HG03558 (cell line): ENCODE measurements at regions not wholly inside any gene's neighbourhood (a gene's known extent, or its start where the extent isn't known, plus 50 kb on each side); places are given as distances from the start of the nearest gene placed in this dataset.
"Not testable (repeated sequence)": the region's sequence is repeated elsewhere in the genome, so short reads cannot be mapped to it uniquely, and the experiment has no call there.

ENCODE experiments used
- ATAC-seq: cut with Tn5 transposase; IDR thresholded peaks from one replicate; pipeline ENCODE4 v1.9.1; 2021; ENCODE audit warnings: moderate number of reproducible peaks; ENCODE audit not compliant: unreplicated experiment; ENCODE audit errors: extremely low read depth

- no peak for ATAC-seq
Observed at GRCh38 chr13:57897225-57897624, 265.7 kb downstream of the PCDH17 start.

GRCh38 chr13:57899096-57899495 is 267.6 kb downstream of the PCDH17 start:
- no peak for ATAC-seq

- ATAC-seq = not testable (repeated sequence)
Observed at GRCh38 chr13:57909833-57910232, 278.3 kb downstream of the PCDH17 start.

- ATAC-seq = no peak
Observed at GRCh38 chr13:57918086-57918485, 286.5 kb downstream of the PCDH17 start.

GRCh38 chr13:57918913-57919312 is 287.4 kb downstream of the PCDH17 start:
- no peak for ATAC-seq

GRCh38 chr13:57925250-57925649 is 293.7 kb downstream of the PCDH17 start:
- no peak for ATAC-seq

- no peak for ATAC-seq
Observed at GRCh38 chr13:57925751-57926150, 294.2 kb downstream of the PCDH17 start.

- ATAC-seq = no peak
Observed at GRCh38 chr13:57932061-57932460, 300.5 kb downstream of the PCDH17 start.

GRCh38 chr13:57933606-57934005 is 302.1 kb downstream of the PCDH17 start:
- no peak for ATAC-seq

GRCh38 chr13:57935965-57936364 is 304.4 kb downstream of the PCDH17 start:
- ATAC-seq = no peak

- peak; percentile 81 for ATAC-seq
Observed at GRCh38 chr13:57946361-57946760, 314.8 kb downstream of the PCDH17 start.

GRCh38 chr13:57948884-57949283 is 317.3 kb downstream of the PCDH17 start:
- no peak for ATAC-seq

- no peak for ATAC-seq
Observed at GRCh38 chr13:57969951-57970350, 338.4 kb downstream of the PCDH17 start.

- no peak for ATAC-seq
Observed at GRCh38 chr13:57970404-57970803, 338.9 kb downstream of the PCDH17 start.

- no peak for ATAC-seq
Observed at GRCh38 chr13:57982782-57983181, 351.2 kb downstream of the PCDH17 start.

- no peak for ATAC-seq
Observed at GRCh38 chr13:57988276-57988675, 356.7 kb downstream of the PCDH17 start.

GRCh38 chr13:57991041-57991440 is 359.5 kb downstream of the PCDH17 start:
- ATAC-seq = no peak

GRCh38 chr13:57992416-57992815 is 360.9 kb downstream of the PCDH17 start:
- no peak for ATAC-seq

- no peak for ATAC-seq
Observed at GRCh38 chr13:57996717-57997116, 365.2 kb downstream of the PCDH17 start.

- no peak for ATAC-seq
Observed at GRCh38 chr13:58004751-58005150, 373.2 kb downstream of the PCDH17 start.

- ATAC-seq = no peak
Observed at GRCh38 chr13:58018020-58018419, 386.5 kb downstream of the PCDH17 start.

- no peak for ATAC-seq
Observed at GRCh38 chr13:58018865-58019264, 387.3 kb downstream of the PCDH17 start.

- no peak for ATAC-seq
Observed at GRCh38 chr13:58024103-58024502, 392.6 kb downstream of the PCDH17 start.
